ENCODE measurements at regions not wholly inside any gene's neighbourhood (a gene's known extent, or its start where the extent isn't known, plus 50 kb on each side); places are given as distances from the start of the nearest gene placed in this dataset.

GRCh38 chr6:115544765-115545671 lies 515.7 kb downstream of the FRK start (continued):
- TF ChIP-seq ZNF367 (CRISPR knock-in tag; IDR thresholded peaks at IDR 0.05; ENCODE audit: borderline replicate concordance) (no peak), ZNF709 (CRISPR knock-in tag; IDR thresholded peaks at IDR 0.05) (no peak), EZH2 (conservative IDR thresholded peaks at IDR 0.05; ENCODE audit: low read depth, low read length) (no peak), HNRNPL (IDR thresholded peaks at IDR 0.05; ENCODE audit: low read depth, low read length) (no peak), GLMP (CRISPR knock-in tag; IDR thresholded peaks at IDR 0.05; ENCODE audit: borderline replicate concordance) (no peak)

DNA sequence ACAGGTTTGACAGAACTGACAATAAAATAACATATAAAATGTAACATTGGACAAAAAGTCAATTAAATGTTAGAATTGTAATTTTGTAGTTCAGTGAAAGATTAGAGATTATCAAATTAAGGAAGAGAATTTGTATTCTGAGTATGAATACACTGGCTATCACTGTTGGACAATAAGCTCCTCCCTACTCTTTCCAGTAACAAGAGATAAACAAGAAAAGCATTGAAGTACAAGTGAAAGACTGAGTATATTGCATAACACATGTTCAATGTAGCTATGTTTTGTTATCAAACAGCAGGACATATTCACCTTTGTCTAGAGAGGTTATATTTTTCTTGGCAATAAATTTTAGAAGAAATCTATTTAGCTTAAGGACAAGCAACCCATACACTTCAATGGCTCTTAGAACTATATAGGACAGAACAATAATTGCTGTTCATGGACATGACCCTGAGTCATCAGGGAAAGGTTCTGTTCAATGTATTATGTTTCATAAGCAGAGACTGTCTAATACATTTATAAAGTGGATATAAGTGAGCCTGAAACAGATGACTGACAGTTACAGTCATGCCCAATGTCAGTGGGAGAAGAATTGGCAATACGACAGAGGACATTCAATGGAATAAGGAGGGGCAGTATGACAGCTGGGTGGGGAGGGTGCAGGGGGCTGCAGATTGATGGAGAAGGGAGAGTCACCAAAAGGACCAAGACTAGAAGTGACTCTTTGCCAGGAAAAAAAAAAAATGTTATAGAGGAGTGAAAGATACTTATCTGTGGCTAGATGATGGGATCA lies 520.4 kb downstream of the FRK start:
- in situ Hi-C loops (cut with HindIII; ENCODE audit: extremely low pct_ligation_motif_present, low pct_unique_long_range_greater_than_20kb) = loop anchor here (10.0 kb wide), 2 partner anchors 795 to 1565 kb away; partner anchors contain the start of gene HDAC2
- DNase-seq (ENCODE audit: low spot score) = no peak
- TF ChIP-seq MNT (IDR thresholded peaks at IDR 0.05) (no peak), ZNF567 (CRISPR knock-in tag; IDR thresholded peaks at IDR 0.05; ENCODE audit: borderline replicate concordance) (no peak), ARNT2 (CRISPR knock-in tag; IDR thresholded peaks at IDR 0.05; ENCODE audit: low read depth) (no peak), TIGD3 (CRISPR knock-in tag; IDR thresholded peaks at IDR 0.05; ENCODE audit: borderline replicate concordance) (no peak), JUN (CRISPR knock-in tag; IDR thresholded peaks at IDR 0.05) (no peak)
- TF ChIP-seq, protein P1, sequence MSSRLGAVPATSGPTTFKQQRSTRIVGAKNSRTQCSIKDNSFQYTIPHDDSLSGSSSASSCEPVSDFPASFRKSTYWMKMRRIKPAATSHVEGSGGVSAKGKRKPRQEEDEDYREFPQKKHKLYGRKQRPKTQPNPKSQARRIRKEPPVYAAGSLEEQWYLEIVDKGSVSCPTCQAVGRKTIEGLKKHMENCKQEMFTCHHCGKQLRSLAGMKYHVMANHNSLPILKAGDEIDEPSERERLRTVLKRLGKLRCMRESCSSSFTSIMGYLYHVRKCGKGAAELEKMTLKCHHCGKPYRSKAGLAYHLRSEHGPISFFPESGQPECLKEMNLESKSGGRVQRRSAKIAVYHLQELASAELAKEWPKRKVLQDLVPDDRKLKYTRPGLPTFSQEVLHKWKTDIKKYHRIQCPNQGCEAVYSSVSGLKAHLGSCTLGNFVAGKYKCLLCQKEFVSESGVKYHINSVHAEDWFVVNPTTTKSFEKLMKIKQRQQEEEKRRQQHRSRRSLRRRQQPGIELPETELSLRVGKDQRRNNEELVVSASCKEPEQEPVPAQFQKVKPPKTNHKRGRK (CRISPR knock-in tag; IDR thresholded peaks at IDR 0.05) = no peak

More for the DNA sequence above, 520.4 kb downstream of the FRK start:
- Histone ChIP-seq H4K20me1 (ENCODE audit: insufficient read depth, low read length) (no peaks in the 10 kb centered on the region), H3K79me2 (ENCODE audit: insufficient read depth, low read length) (no peaks in the 10 kb centered on the region), H3K27me3 (ENCODE audit: control insufficient read depth in 1 of 2, insufficient read depth in 2 of 2, low read length in 2 of 2) (no peaks in the 10 kb centered on the region; a peak in 1 of 5 replicates), H2AFZ (ENCODE audit: low read length) (no peak overlapping the region), H3K9me3 (ENCODE audit: low read length) (no peaks in the 10 kb centered on the region), H3K4me1 (ENCODE audit: insufficient read depth, low read length) (no peaks in the 10 kb centered on the region), H3K9ac (ENCODE audit: insufficient read depth, low read depth, low read length) (no peak overlapping the region), H3K27ac (ENCODE audit: extremely low read length, insufficient read depth, low read length) (no peak overlapping the region), H3K36me3 (replicated peaks in 1 of 2; ENCODE audit: control insufficient read depth in 1 of 2, insufficient read depth in 2 of 2, low read length in 2 of 2) (no peaks in the 10 kb centered on the region), H3K4me3 (replicated peaks in 1 of 3; ENCODE audit: insufficient read depth in 1 of 3, low read depth in 2 of 3, low read length in 3 of 3) (no peak overlapping the region), H3K4me2 (ENCODE audit: low read depth, low read length) (no peak overlapping the region)
- CTCF ChIA-PET (ENCODE audit: low intra/inter-chr PET ratio, low total read pairs) = no interaction called here
- WGBS (ENCODE audit: low lambda C conversion rate) = 59% methylated on average over 1 of the region's 1 CpG
- FAIRE-seq (no peak), ATAC-seq (no peak)
- intact Hi-C loops (cut with micrococcal nuclease; ENCODE audit: unreplicated experiment) = loop anchor here (10.0 kb wide), 1 partner anchor 355 kb away; no protein-coding TSS in a partner anchor
- no TSS peak for BruUV-seq (replicated peaks)
- POLR2A ChIA-PET = no interaction called here

All from HepG2 (cell line).